ENCODE measurements at regions not wholly inside any gene's neighbourhood (a gene's known extent, or its start where the extent isn't known, plus 50 kb on each side); places are given as distances from the start of the nearest gene placed in this dataset.
"Not testable (repeated sequence)": the region's sequence is repeated elsewhere in the genome, so short reads cannot be mapped to it uniquely, and the experiment has no call there.

- Histone ChIP-seq H3K4me3 (ENCODE audit: low read length) (no peak overlapping the region), H3K9me2 (replicated peaks; ENCODE audit: insufficient read depth, low read length) (no peaks in the 10 kb centered on the region), H3K4me2 (ENCODE audit: low read depth, low read length, poor library complexity, severe bottlenecking) (no peak overlapping the region), H4K20me1 (ENCODE audit: insufficient read depth, low read depth, low read length) (no peaks in the 10 kb centered on the region), H3K9me3 (ENCODE audit: low read length) (no peaks in the 10 kb centered on the region), H3K9ac (ENCODE audit: low read length) (no peak overlapping the region), H3K27ac (ENCODE audit: low read length) (no peak overlapping the region), H2AFZ (ENCODE audit: low read length) (no peak overlapping the region), H3K79me2 (ENCODE audit: low read length) (no peaks in the 10 kb centered on the region), H3K4me1 (ENCODE audit: low read length) (no peaks in the 10 kb centered on the region), H3K27me3 (ENCODE audit: low read length) (no peaks in the 10 kb centered on the region), H3K36me3 (ENCODE audit: insufficient read depth, low read length) (no peaks in the 10 kb centered on the region)
- no peak for DNase-seq
Observed at GRCh38 chr10:80708808-80709207, 171.1 kb downstream of the SH2D4B start.

GRCh38 chr10:80709866-80710265, 172.2 kb downstream of the SH2D4B start:
- Histone ChIP-seq H3K9me3 (ENCODE audit: low read length) (no peaks in the 10 kb centered on the region), H4K20me1 (ENCODE audit: insufficient read depth, low read depth, low read length) (no peaks in the 10 kb centered on the region), H3K79me2 (ENCODE audit: low read length) (no peaks in the 10 kb centered on the region), H3K4me1 (ENCODE audit: low read length) (peaks cover 4% of the 10 kb centered on the region), H3K9ac (ENCODE audit: low read length) (no peak overlapping the region), H3K27ac (ENCODE audit: low read length) (no peak overlapping the region), H3K36me3 (ENCODE audit: insufficient read depth, low read length) (no peaks in the 10 kb centered on the region), H3K4me2 (ENCODE audit: low read depth, low read length, poor library complexity, severe bottlenecking) (no peak overlapping the region), H2AFZ (ENCODE audit: low read length) (no peak overlapping the region), H3K4me3 (ENCODE audit: low read length) (no peak overlapping the region), H3K27me3 (ENCODE audit: low read length) (no peaks in the 10 kb centered on the region), H3K9me2 (replicated peaks; ENCODE audit: insufficient read depth, low read length) (no peaks in the 10 kb centered on the region)
- no peak for DNase-seq

- no peak for DNase-seq
- no peaks in the 10 kb centered on the region for H3K9me3 ChIP-seq (ENCODE audit: low read length)
- no peaks in the 10 kb centered on the region for H4K20me1 ChIP-seq (ENCODE audit: insufficient read depth, low read depth, low read length)
- peaks cover 7% of the 10 kb centered on the region for H3K4me1 ChIP-seq (ENCODE audit: low read length)
- no peak overlapping the region for H3K4me3 ChIP-seq (ENCODE audit: low read length)
- no peak overlapping the region for H3K4me2 ChIP-seq (ENCODE audit: low read depth, low read length, poor library complexity, severe bottlenecking)
- no peaks in the 10 kb centered on the region for H3K79me2 ChIP-seq (ENCODE audit: low read length)
- no peak overlapping the region for H3K9ac ChIP-seq (ENCODE audit: low read length)
- no peaks in the 10 kb centered on the region for H3K27me3 ChIP-seq (ENCODE audit: low read length)
- no peaks in the 10 kb centered on the region for H3K9me2 ChIP-seq (replicated peaks; ENCODE audit: insufficient read depth, low read length)
- H3K27ac ChIP-seq (ENCODE audit: low read length), result no peak overlapping the region
- H3K36me3 ChIP-seq (ENCODE audit: insufficient read depth, low read length), result no peaks in the 10 kb centered on the region
- H2AFZ ChIP-seq (ENCODE audit: low read length), result no peak overlapping the region
Observed at GRCh38 chr10:80713398-80713928, 175.8 kb downstream of the SH2D4B start.

- peak; percentile 52 for DNase-seq
- Histone ChIP-seq H4K20me1 (ENCODE audit: insufficient read depth, low read depth, low read length) (no peaks in the 10 kb centered on the region), H3K4me2 (ENCODE audit: low read depth, low read length, poor library complexity, severe bottlenecking) (no peak overlapping the region), H3K9me3 (ENCODE audit: low read length) (no peaks in the 10 kb centered on the region), H3K79me2 (ENCODE audit: low read length) (no peaks in the 10 kb centered on the region), H2AFZ (ENCODE audit: low read length) (no peak overlapping the region), H3K9me2 (replicated peaks; ENCODE audit: insufficient read depth, low read length) (no peaks in the 10 kb centered on the region), H3K4me1 (ENCODE audit: low read length) (peaks cover 7% of the 10 kb centered on the region), H3K36me3 (ENCODE audit: insufficient read depth, low read length) (no peaks in the 10 kb centered on the region), H3K27ac (ENCODE audit: low read length) (no peak overlapping the region), H3K9ac (ENCODE audit: low read length) (no peak overlapping the region), H3K4me3 (ENCODE audit: low read length) (no peak overlapping the region), H3K27me3 (ENCODE audit: low read length) (no peaks in the 10 kb centered on the region)
Observed at GRCh38 chr10:80714566-80714965, 176.9 kb downstream of the SH2D4B start.

GRCh38 chr10:80718024-80718423, 180.3 kb downstream of the SH2D4B start:
- H3K9me2 ChIP-seq (replicated peaks; ENCODE audit: insufficient read depth, low read length), result no peaks in the 10 kb centered on the region
- no peak overlapping the region for H2AFZ ChIP-seq (ENCODE audit: low read length)
- H4K20me1 ChIP-seq (ENCODE audit: insufficient read depth, low read depth, low read length), result no peaks in the 10 kb centered on the region
- H3K36me3 ChIP-seq (ENCODE audit: insufficient read depth, low read length), result no peaks in the 10 kb centered on the region
- H3K4me3 ChIP-seq (ENCODE audit: low read length), result no peak overlapping the region
- H3K4me2 ChIP-seq (ENCODE audit: low read depth, low read length, poor library complexity, severe bottlenecking), result no peak overlapping the region
- no peaks in the 10 kb centered on the region for H3K79me2 ChIP-seq (ENCODE audit: low read length)
- H3K4me1 ChIP-seq (ENCODE audit: low read length), result peaks cover 7% of the 10 kb centered on the region
- no peaks in the 10 kb centered on the region for H3K27me3 ChIP-seq (ENCODE audit: low read length)
- no peak overlapping the region for H3K9ac ChIP-seq (ENCODE audit: low read length)
- no peak overlapping the region for H3K27ac ChIP-seq (ENCODE audit: low read length)
- no peaks in the 10 kb centered on the region for H3K9me3 ChIP-seq (ENCODE audit: low read length)
- no peak for DNase-seq

GRCh38 chr10:80719935-80720334, 182.2 kb downstream of the SH2D4B start:
- Histone ChIP-seq H3K27me3 (ENCODE audit: low read length) (no peaks in the 10 kb centered on the region), H4K20me1 (ENCODE audit: insufficient read depth, low read depth, low read length) (no peaks in the 10 kb centered on the region), H3K4me1 (ENCODE audit: low read length) (peaks cover 2% of the 10 kb centered on the region), H3K36me3 (ENCODE audit: insufficient read depth, low read length) (no peaks in the 10 kb centered on the region), H3K4me2 (ENCODE audit: low read depth, low read length, poor library complexity, severe bottlenecking) (no peak overlapping the region), H3K9ac (ENCODE audit: low read length) (no peak overlapping the region), H3K9me3 (ENCODE audit: low read length) (no peaks in the 10 kb centered on the region), H3K79me2 (ENCODE audit: low read length) (no peaks in the 10 kb centered on the region), H2AFZ (ENCODE audit: low read length) (no peak overlapping the region), H3K9me2 (replicated peaks; ENCODE audit: insufficient read depth, low read length) (no peaks in the 10 kb centered on the region), H3K27ac (ENCODE audit: low read length) (no peak overlapping the region), H3K4me3 (ENCODE audit: low read length) (no peak overlapping the region)
- no peak for DNase-seq

GRCh38 chr10:80720549-80720948, 182.8 kb downstream of the SH2D4B start:
- Histone ChIP-seq H3K4me1 (ENCODE audit: low read length) (no peaks in the 10 kb centered on the region), H3K27ac (ENCODE audit: low read length) (no peak overlapping the region), H2AFZ (ENCODE audit: low read length) (no peak overlapping the region), H3K9me3 (ENCODE audit: low read length) (no peaks in the 10 kb centered on the region), H3K4me2 (ENCODE audit: low read depth, low read length, poor library complexity, severe bottlenecking) (no peak overlapping the region), H4K20me1 (ENCODE audit: insufficient read depth, low read depth, low read length) (no peaks in the 10 kb centered on the region), H3K4me3 (ENCODE audit: low read length) (no peak overlapping the region), H3K9me2 (replicated peaks; ENCODE audit: insufficient read depth, low read length) (no peaks in the 10 kb centered on the region), H3K79me2 (ENCODE audit: low read length) (no peaks in the 10 kb centered on the region), H3K9ac (ENCODE audit: low read length) (no peak overlapping the region), H3K27me3 (ENCODE audit: low read length) (no peaks in the 10 kb centered on the region), H3K36me3 (ENCODE audit: insufficient read depth, low read length) (no peaks in the 10 kb centered on the region)
- no peak for DNase-seq

GRCh38 chr10:80728354-80728753, 190.7 kb downstream of the SH2D4B start:
- H3K4me2 ChIP-seq (ENCODE audit: low read depth, low read length, poor library complexity, severe bottlenecking); H3K9me3 ChIP-seq (ENCODE audit: low read length); H3K4me3 ChIP-seq (ENCODE audit: low read length); H3K4me1 ChIP-seq (ENCODE audit: low read length); H3K27ac ChIP-seq (ENCODE audit: low read length); H3K36me3 ChIP-seq (ENCODE audit: insufficient read depth, low read length); DNase-seq; H2AFZ ChIP-seq (ENCODE audit: low read length); H3K9ac ChIP-seq (ENCODE audit: low read length); H4K20me1 ChIP-seq (ENCODE audit: insufficient read depth, low read depth, low read length); H3K9me2 ChIP-seq (replicated peaks; ENCODE audit: insufficient read depth, low read length); H3K27me3 ChIP-seq (ENCODE audit: low read length); H3K79me2 ChIP-seq (ENCODE audit: low read length): not testable (repeated sequence)

- H3K36me3 ChIP-seq (ENCODE audit: insufficient read depth, low read length), result no peaks in the 10 kb centered on the region
- H3K27ac ChIP-seq (ENCODE audit: low read length), result no peak overlapping the region
- no peaks in the 10 kb centered on the region for H3K79me2 ChIP-seq (ENCODE audit: low read length)
- no peak overlapping the region for H3K9ac ChIP-seq (ENCODE audit: low read length)
- no peaks in the 10 kb centered on the region for H3K9me3 ChIP-seq (ENCODE audit: low read length)
- H3K9me2 ChIP-seq (replicated peaks; ENCODE audit: insufficient read depth, low read length), result no peaks in the 10 kb centered on the region
- H3K4me3 ChIP-seq (ENCODE audit: low read length), result no peak overlapping the region
- H3K4me1 ChIP-seq (ENCODE audit: low read length), result no peaks in the 10 kb centered on the region
- no peaks in the 10 kb centered on the region for H4K20me1 ChIP-seq (ENCODE audit: insufficient read depth, low read depth, low read length)
- no peak overlapping the region for H3K4me2 ChIP-seq (ENCODE audit: low read depth, low read length, poor library complexity, severe bottlenecking)
- DNase-seq, result no peak
- no peaks in the 10 kb centered on the region for H3K27me3 ChIP-seq (ENCODE audit: low read length)
- no peak overlapping the region for H2AFZ ChIP-seq (ENCODE audit: low read length)
Observed at GRCh38 chr10:80729896-80730295, 192.2 kb downstream of the SH2D4B start.
